HepG2 (cell line): ENCODE measurements at regions not wholly inside any gene's neighbourhood (a gene's known extent, or its start where the extent isn't known, plus 50 kb on each side); places are given as distances from the start of the nearest gene placed in this dataset.

Experiments used
- ATAC-seq: fragments of 200-7000 bp; cut with Tn5 transposase; 3 replicates; pipeline ENCODE4 v1.9.1; 2020; ENCODE audit warnings: mild to moderate bottlenecking, moderate library complexity
- BruUV-seq: library from RNA; stranded (reverse); fragments of 400-500 nt; replicated peaks from 2 replicates; lab custom pipeline; 2021; lab: Mats Ljungman, UMichigan
- CTCF ChIA-PET: fragments of 300-600 bp; formaldehyde crosslinking; extraction: SDS; loops from one replicate; lab custom pipeline; 2021; ENCODE audit warnings: low total read pairs, inconsistent platforms, low intra/inter-chr PET ratio; lab: Yijun Ruan, JAX
- POLR2A ChIA-PET: fragments of 350-600 bp; sonication (Branson Sonifier 250); formaldehyde crosslinking; loops from one replicate; lab custom pipeline; 2020; ENCODE audit warnings: antibody characterized with exemption, inconsistent platforms; lab: Yijun Ruan, JAX
- DNase-seq: peaks from one replicate; pipeline ENCODE4 v3.0.0-alpha.2; 2015; ENCODE audit warnings: low spot score
- FAIRE-seq: peaks from 3 replicates; lab custom pipeline; 2011; peaks lifted over from hg19 to GRCh38; lab: Jason Lieb, UNC
- H2AFZ ChIP-seq: one replicate; pipeline ENCODE4 v1.6.1; 2011; ENCODE audit warnings: low read length, inconsistent platforms
- H3K27ac ChIP-seq: fragments of 300-600 bp; 3 replicates; pipeline ENCODE4 v1.8.0; 2011; ENCODE audit warnings: mixed run types, mild to moderate bottlenecking, mixed read lengths, low read length, inconsistent platforms; ENCODE audit not compliant: insufficient read depth; ENCODE audit errors: extremely low read length
- H3K27me3 ChIP-seq, 2 experiments: fragments of 200-600 bp in 1 of 2; 2 replicates in 1 of 2; 3 replicates in 1 of 2; pipeline versions ENCODE4 v1.6.0 to v1.8.0; 2011; ENCODE audit warnings: low read length in 2 of 2, mild to moderate bottlenecking in 2 of 2, moderate library complexity in 2 of 2, inconsistent platforms in 1 of 2; ENCODE audit not compliant: insufficient read depth in 2 of 2, control insufficient read depth in 1 of 2
- H3K36me3 ChIP-seq, 2 experiments: fragments of 200-600 bp in 1 of 2; replicated peaks in 1 of 2; 2 replicates in 1 of 2; 3 replicates in 1 of 2; pipeline versions ENCODE4 v1.5.1 to v1.8.0; 2011; ENCODE audit warnings: low read length in 2 of 2, inconsistent platforms in 1 of 2; ENCODE audit not compliant: insufficient read depth in 2 of 2, control insufficient read depth in 1 of 2
- H3K4me1 ChIP-seq: 2 replicates; pipeline ENCODE4 v1.5.1; 2012; ENCODE audit warnings: low read length, inconsistent platforms; ENCODE audit not compliant: insufficient read depth
- H3K4me2 ChIP-seq: 2 replicates; pipeline ENCODE4 v1.6.0; 2011; ENCODE audit warnings: low read depth, low read length, inconsistent platforms
- H3K4me3 ChIP-seq, 3 experiments: fragments of 200-600 bp in 1 of 3; sonication (generic), shearing (Covaris generic) in 1 of 3; replicated peaks in 1 of 3; 2 replicates each; pipeline ENCODE4 v1.5.1; 2011 to 2016; ENCODE audit warnings: low read length in 3 of 3, inconsistent platforms in 2 of 3, low read depth in 2 of 3, mild to moderate bottlenecking in 2 of 3, control low read depth in 1 of 3, mixed read lengths in 1 of 3; ENCODE audit not compliant: insufficient read depth in 1 of 3
- H3K79me2 ChIP-seq: one replicate; pipeline ENCODE4 v1.6.1; 2011; ENCODE audit warnings: low read length, inconsistent platforms; ENCODE audit not compliant: insufficient read depth
- H3K9ac ChIP-seq: 2 replicates; pipeline ENCODE4 v1.6.0; 2011; ENCODE audit warnings: mild to moderate bottlenecking, low read depth, low read length, inconsistent platforms; ENCODE audit not compliant: insufficient read depth
- H3K9me3 ChIP-seq: 2 replicates; pipeline ENCODE4 v1.5.1; 2012; ENCODE audit warnings: mild to moderate bottlenecking, low read length
- H4K20me1 ChIP-seq: 2 replicates; pipeline ENCODE4 v1.6.0; 2011; ENCODE audit warnings: inconsistent platforms, mild to moderate bottlenecking, low read length, moderate library complexity; ENCODE audit not compliant: insufficient read depth
- ATF7-NPFF ChIP-seq: sonication (generic); formaldehyde crosslinking; IDR thresholded peaks from 2 replicates; pipeline ENCODE4 v1.8.1; 2023; ENCODE audit warnings: mild to moderate bottlenecking, low read depth, missing genetic modification reagents, moderate library complexity
- DR1 ChIP-seq: sonication (generic); formaldehyde crosslinking; IDR thresholded peaks from 2 replicates; pipeline ENCODE4 v1.8.0; 2021; ENCODE audit warnings: mild to moderate bottlenecking, missing genetic modification reagents, inconsistent platforms
- KLF13 ChIP-seq: sonication (generic); formaldehyde crosslinking; IDR thresholded peaks from 2 replicates; pipeline ENCODE4 v1.4.0; 2020; ENCODE audit warnings: mild to moderate bottlenecking, missing genetic modification reagents
- KLF16 ChIP-seq, 2 experiments: sonication (generic) in 1 of 2; formaldehyde crosslinking in 1 of 2; IDR thresholded peaks; 2 replicates each; pipeline versions ENCODE4 v1.6.1 to v1.8.0; 2016 to 2023; ENCODE audit warnings: missing genetic modification reagents in 2 of 2, missing compliant biosample characterization in 1 of 2
- MBNL3 ChIP-seq: fragments of 250-450 bp; sonication (Bioruptor Pico); conservative IDR thresholded peaks from 2 replicates; pipeline ENCODE4 v1.8.0; 2022; ENCODE audit warnings: mild to moderate bottlenecking, inconsistent platforms
- NFYB ChIP-seq: sonication (generic); formaldehyde crosslinking; IDR thresholded peaks from 2 replicates; pipeline ENCODE4 v1.4.0; 2020; ENCODE audit warnings: missing genetic modification reagents
- SRY ChIP-seq: sonication (generic); formaldehyde crosslinking; IDR thresholded peaks from 2 replicates; pipeline ENCODE4 v1.8.0; 2022; ENCODE audit warnings: mild to moderate bottlenecking, missing genetic modification reagents
- ZBTB1 ChIP-seq: sonication (generic); formaldehyde crosslinking; IDR thresholded peaks from 2 replicates; pipeline ENCODE4 v1.4.0; 2020; ENCODE audit warnings: missing genetic modification reagents, borderline replicate concordance
- ZBTB20 ChIP-seq: sonication (generic); formaldehyde crosslinking; IDR thresholded peaks from 2 replicates; pipeline ENCODE4 v1.8.1; 2023; ENCODE audit warnings: missing genetic modification reagents, low read depth, mild to moderate bottlenecking, borderline replicate concordance
- ZNF674 ChIP-seq: sonication (generic); formaldehyde crosslinking; IDR thresholded peaks from 2 replicates; pipeline ENCODE4 v1.5.0; 2020; ENCODE audit warnings: low read depth, mild to moderate bottlenecking, missing genetic modification reagents
- WGBS: methylation state at CpG from one replicate; pipeline ENCODE4 v1.1.6; 2017; ENCODE audit warnings: low lambda C conversion rate; 5-methylcytosine and 5-hydroxymethylcytosine counted together
- in situ Hi-C: cut with HindIII; loops from 2 replicates; pipeline ENCODE4 v1.10.0; 2017; ENCODE audit warnings: low pct_unique_long_range_greater_than_20kb; ENCODE audit not compliant: extremely low pct_ligation_motif_present
- intact Hi-C: fragments of 100-400 bp; cut with micrococcal nuclease; formaldehyde crosslinking; loops from one replicate; pipeline ENCODE4 v1.10.0; 2022; ENCODE audit not compliant: unreplicated experiment
- TF ChIP-seq, protein P1 (sequence below): fragments of 450-650 bp; IDR thresholded peaks from 2 replicates; pipeline ENCODE4 v1.6.1; 2017

DNA sequence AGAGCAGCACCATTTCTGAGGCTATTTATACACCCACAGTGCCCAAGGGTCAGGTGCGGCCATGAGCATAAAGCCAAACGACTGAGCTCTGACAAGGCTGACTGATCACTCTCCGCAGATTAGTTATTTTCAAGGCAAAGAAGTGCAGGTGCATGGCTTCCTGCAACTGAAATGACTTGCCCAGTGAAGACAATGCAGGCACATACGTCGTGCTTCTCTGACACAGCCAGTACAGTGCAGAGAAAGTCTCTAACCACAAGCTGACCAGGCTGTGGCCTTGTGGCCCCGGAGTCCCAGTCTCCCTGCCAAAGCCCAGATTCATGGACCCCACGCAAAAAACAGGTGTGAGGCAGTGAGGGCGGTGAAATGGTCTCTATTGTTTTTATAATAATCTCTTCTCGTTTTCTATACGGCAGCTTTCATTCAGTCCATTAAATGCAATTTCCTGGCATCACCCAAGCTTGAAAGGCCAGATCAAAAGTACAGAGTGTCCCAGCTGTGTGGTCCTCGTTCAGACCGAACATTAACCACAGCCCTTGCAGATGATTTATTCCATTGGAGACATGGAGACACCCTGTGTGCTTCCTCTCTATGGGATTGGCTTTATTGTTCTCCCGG lies 447.0 kb upstream of the ID2 start:
- FAIRE-seq: no peak
- no peaks in the 10 kb centered on the region for H3K36me3 ChIP-seq
- no peaks in the 10 kb centered on the region for H3K79me2 ChIP-seq
- BruUV-seq: no TSS peak
- TF ChIP-seq DR1 (no peak), ZNF674 (CRISPR knock-in tag) (no peak), NFYB (no peak), ZBTB1 (CRISPR knock-in tag) (no peak), ZBTB20 (CRISPR knock-in tag) (no peak), MBNL3 (CRISPR knock-in tag) (no peak), KLF16 (CRISPR knock-in tag; IDR thresholded peaks at IDR 0.05) (no peak), ATF7-NPFF (CRISPR knock-in tag) (no peak), KLF13 (CRISPR knock-in tag) (no peak), SRY (no peak)
- TF ChIP-seq, protein P1, sequence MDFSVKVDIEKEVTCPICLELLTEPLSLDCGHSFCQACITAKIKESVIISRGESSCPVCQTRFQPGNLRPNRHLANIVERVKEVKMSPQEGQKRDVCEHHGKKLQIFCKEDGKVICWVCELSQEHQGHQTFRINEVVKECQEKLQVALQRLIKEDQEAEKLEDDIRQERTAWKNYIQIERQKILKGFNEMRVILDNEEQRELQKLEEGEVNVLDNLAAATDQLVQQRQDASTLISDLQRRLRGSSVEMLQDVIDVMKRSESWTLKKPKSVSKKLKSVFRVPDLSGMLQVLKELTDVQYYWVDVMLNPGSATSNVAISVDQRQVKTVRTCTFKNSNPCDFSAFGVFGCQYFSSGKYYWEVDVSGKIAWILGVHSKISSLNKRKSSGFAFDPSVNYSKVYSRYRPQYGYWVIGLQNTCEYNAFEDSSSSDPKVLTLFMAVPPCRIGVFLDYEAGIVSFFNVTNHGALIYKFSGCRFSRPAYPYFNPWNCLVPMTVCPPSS: no peak
- in situ Hi-C loops (no loop called here), intact Hi-C loops (no loop called here)
- WGBS: 40% methylated on average over 13 of the region's 13 CpGs
- ChIA-PET CTCF (no interaction called here), POLR2A (no interaction called here)
- H2AFZ ChIP-seq: no peak overlapping the region
- H3K27me3 ChIP-seq: peaks cover 0 to 26% of the 10 kb centered on the region in 2 experiments; a peak in 2 of 5 replicates
- no peak for DNase-seq
- no peak overlapping the region for H3K9ac ChIP-seq
- H3K27ac ChIP-seq: no peak overlapping the region
- no peaks in the 10 kb centered on the region for H3K9me3 ChIP-seq
- H4K20me1 ChIP-seq: no peaks in the 10 kb centered on the region
- H3K4me3 ChIP-seq: no peak overlapping the region
- no peak overlapping the region for H3K4me2 ChIP-seq
- H3K4me1 ChIP-seq: no peaks in the 10 kb centered on the region
- no peak for ATAC-seq
